GM12891 (cell line): ENCODE measurements at regions not wholly inside any gene's neighbourhood (a gene's known extent, or its start where the extent isn't known, plus 50 kb on each side); places are given as distances from the start of the nearest gene placed in this dataset.
A peak's percentile ranks its signal among the peaks of the same experiment; 100 is the strongest.

Experiments used
- DNase-seq: peaks from one replicate; pipeline ENCODE4 v3.0.0; 2011; ENCODE audit warnings: low spot score; ENCODE audit not compliant: insufficient read length
- FAIRE-seq: peaks from 2 replicates; lab custom pipeline; 2011; peaks lifted over from hg19 to GRCh38; lab: Jason Lieb, UNC
- PAX5 ChIP-seq: IDR thresholded peaks from 2 replicates; pipeline ENCODE4 v1.6.1; 2011; ENCODE audit warnings: low read length, moderate library complexity, mild to moderate bottlenecking; ENCODE audit not compliant: insufficient read depth, severe bottlenecking
- POLR2A ChIP-seq: IDR thresholded peaks from 2 replicates; pipeline ENCODE4 v1.6.1; 2011; ENCODE audit warnings: low read depth, low read length, control low read depth
- POLR2AphosphoS5 ChIP-seq: IDR thresholded peaks from 2 replicates; pipeline ENCODE4 v1.6.1; 2011; ENCODE audit warnings: low read depth, low read length, control low read depth
- POU2F2 ChIP-seq: IDR thresholded peaks from 2 replicates; pipeline ENCODE4 v1.6.1; 2011; ENCODE audit warnings: low read depth, mild to moderate bottlenecking, control low read depth, low read length, moderate library complexity
- SPI1 ChIP-seq: IDR thresholded peaks from 2 replicates; pipeline ENCODE4 v1.6.1; 2011; ENCODE audit warnings: low read depth, low read length, control low read depth
- TAF1 ChIP-seq: IDR thresholded peaks from 2 replicates; pipeline ENCODE4 v1.6.1; 2011; ENCODE audit warnings: low read depth, low read length, control low read depth

DNA sequence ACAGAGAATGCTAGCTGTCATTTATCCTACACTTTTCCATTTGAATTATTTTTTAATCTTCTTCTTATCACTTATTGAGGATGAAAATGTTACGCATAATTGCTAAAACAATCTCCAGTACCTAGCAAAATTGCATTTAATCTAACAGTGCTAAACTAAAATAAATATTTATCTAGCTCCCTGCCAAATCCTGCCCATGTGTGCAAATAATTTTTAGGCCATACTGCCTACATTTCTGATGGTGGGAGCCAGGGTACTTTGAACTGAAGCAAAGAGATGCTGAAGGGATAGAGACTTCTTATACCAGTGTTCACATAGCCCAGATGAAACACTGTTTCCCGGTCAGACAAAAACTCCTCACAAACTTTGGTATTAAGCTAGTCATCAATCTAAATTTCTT is 1268.7 kb upstream of the PCDH20 start:
- FAIRE-seq (no peak), DNase-seq (no peak)
- no peak for TF ChIP-seq TAF1
- no peak for TF ChIP-seq POLR2A
- no peak for TF ChIP-seq POLR2AphosphoS5
- no peak for TF ChIP-seq PAX5
- no peak for TF ChIP-seq POU2F2
- no peak for TF ChIP-seq SPI1

DNA sequence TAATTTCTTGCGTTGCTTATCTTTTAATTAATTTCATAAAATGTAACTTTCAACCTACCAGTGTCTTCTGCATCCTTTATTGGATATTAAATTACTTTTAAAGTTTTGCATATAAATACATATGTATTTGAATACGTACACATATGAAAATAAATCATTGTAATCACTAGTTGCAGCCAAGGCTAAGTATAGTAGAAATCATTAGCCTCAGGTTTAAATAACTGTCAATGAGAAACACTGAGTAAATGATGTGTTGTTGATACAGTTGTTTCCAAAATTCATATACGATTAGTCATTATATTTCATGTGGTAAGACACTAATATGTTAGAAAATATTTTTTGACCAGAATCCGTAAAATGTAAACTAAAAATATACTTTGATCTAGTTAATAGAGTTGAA is 1267.1 kb upstream of the PCDH20 start:
- FAIRE-seq (no peak), DNase-seq (no peak)
- no peak for TF ChIP-seq PAX5

GRCh38 chr13:62678039-62678438 is 1262.4 kb upstream of the PCDH20 start:
- FAIRE-seq = no peak
- TF ChIP-seq PAX5 (no peak), POU2F2 (no peak), TAF1 (no peak), SPI1 (no peak), POLR2AphosphoS5 (no peak), POLR2A (no peak)
- no peak for DNase-seq

GRCh38 chr13:62663767-62664166 is 1248.1 kb upstream of the PCDH20 start:
- TF ChIP-seq SPI1 (no peak), POLR2AphosphoS5 (no peak), POU2F2 (no peak), PAX5 (no peak), TAF1 (no peak), POLR2A (no peak)
- no peak for DNase-seq
- no peak for FAIRE-seq

- no peak for DNase-seq
- FAIRE-seq = no peak
These were observed 1243.7 kb upstream of the PCDH20 start for GRCh38 chr13:62659365-62659764.

GRCh38 chr13:62653371-62653770 is 1237.7 kb upstream of the PCDH20 start:
- FAIRE-seq = no peak
- TF ChIP-seq PAX5 = no peak
- TF ChIP-seq POU2F2 = no peak
- TF ChIP-seq SPI1 = no peak
- no peak for TF ChIP-seq POLR2A
- TF ChIP-seq TAF1 = no peak
- TF ChIP-seq POLR2AphosphoS5 = no peak
- no peak for DNase-seq

More at GRCh38 chr13:62659365-62659764, 1243.7 kb upstream of the PCDH20 start:
- TF ChIP-seq POU2F2 = no peak
- TF ChIP-seq SPI1 = no peak
- TF ChIP-seq POLR2AphosphoS5 = no peak
- TF ChIP-seq POLR2A = no peak
- TF ChIP-seq TAF1 = no peak
- no peak for TF ChIP-seq PAX5

DNA sequence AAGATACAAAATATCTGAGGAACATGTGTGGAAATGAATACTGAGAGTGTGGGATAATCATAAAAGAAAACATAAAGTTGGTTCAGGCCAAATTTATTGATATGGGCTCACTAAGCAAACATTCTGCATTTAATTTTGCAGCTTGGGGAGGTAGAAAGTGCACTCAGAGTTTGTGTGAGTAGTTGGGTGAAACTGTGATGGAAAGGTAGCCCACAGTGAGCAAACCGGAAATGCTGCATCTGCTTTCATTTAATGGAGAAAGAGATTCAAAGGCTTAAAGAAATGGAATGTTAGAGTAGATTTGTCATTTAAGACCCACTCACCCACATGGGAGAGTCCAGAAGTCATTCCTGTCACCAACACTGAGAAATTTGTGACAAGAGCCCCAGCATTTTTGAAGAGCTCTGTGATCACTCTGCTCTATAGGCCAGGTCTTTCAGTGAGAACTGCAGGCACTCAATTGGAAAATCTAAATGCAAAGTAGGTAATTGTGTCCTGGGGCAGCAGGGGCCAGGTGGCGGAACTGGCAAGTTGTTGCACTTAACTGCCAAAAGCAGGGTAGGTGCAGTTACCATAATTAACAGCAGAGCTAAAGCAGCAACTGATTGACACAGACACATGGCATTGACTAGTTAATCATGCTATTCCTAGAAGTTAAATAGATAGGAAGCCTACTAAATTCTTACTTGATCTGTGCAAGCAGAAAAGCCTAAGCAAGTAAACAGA is 1228.3 kb upstream of the PCDH20 start:
- FAIRE-seq (peak; percentile 62), DNase-seq (no peak)
- no peak for TF ChIP-seq POU2F2
- TF ChIP-seq POLR2A = no peak
- no peak for TF ChIP-seq POLR2AphosphoS5
- no peak for TF ChIP-seq SPI1
- TF ChIP-seq PAX5 = no peak
- TF ChIP-seq TAF1 = no peak

GRCh38 chr13:62643007-62643483 is 1227.4 kb upstream of the PCDH20 start:
- peak; percentile 51 for FAIRE-seq
- TF ChIP-seq POU2F2 (no peak), SPI1 (no peak), POLR2A (no peak)
- DNase-seq = no peak

DNA sequence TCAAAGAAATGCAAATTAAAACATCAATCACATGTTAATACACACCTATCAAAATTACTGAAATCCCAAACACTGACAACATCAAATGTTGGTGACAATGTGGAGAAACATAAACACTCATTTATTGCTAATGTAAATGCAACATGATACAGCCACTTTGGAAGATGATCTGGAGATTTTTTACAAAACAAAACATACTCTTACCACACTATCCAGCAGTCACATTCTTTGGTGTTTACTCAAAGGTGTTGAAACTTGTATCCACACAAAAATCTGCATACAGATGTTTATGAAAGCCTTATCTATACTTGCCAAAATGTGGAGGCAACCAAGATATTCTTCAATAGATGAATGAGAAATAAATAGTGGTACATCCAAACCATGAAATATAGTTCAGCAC is 1219.5 kb upstream of the PCDH20 start:
- DNase-seq (no peak), FAIRE-seq (no peak)
- TF ChIP-seq POLR2AphosphoS5 = no peak
- TF ChIP-seq POLR2A = no peak
- TF ChIP-seq SPI1 = no peak
- no peak for TF ChIP-seq PAX5
- no peak for TF ChIP-seq TAF1
- TF ChIP-seq POU2F2 = no peak

- DNase-seq (no peak), FAIRE-seq (no peak)
- no peak for TF ChIP-seq POLR2AphosphoS5
- TF ChIP-seq PAX5 = no peak
- TF ChIP-seq POLR2A = no peak
- no peak for TF ChIP-seq POU2F2
- TF ChIP-seq TAF1 = no peak
- no peak for TF ChIP-seq SPI1
These were observed 1217.8 kb upstream of the PCDH20 start for GRCh38 chr13:62633448-62633847.
